CD8-positive, alpha-beta memory T cell (primary cell): ENCODE measurements at regions not wholly inside any gene's neighbourhood (a gene's known extent, or its start where the extent isn't known, plus 50 kb on each side); places are given as distances from the start of the nearest gene placed in this dataset.

ENCODE experiments used
- CTCF ChIA-PET: fragments of 350-600 bp; sonication (Branson Sonifier 250); formaldehyde crosslinking; loops from one replicate; lab custom pipeline; 2021; ENCODE audit warnings: antibody characterized with exemption; lab: Charles Lee
- POLR2A ChIA-PET: fragments of 350-600 bp; sonication (Branson Sonifier 250); formaldehyde crosslinking; loops from one replicate; lab custom pipeline; 2021; ENCODE audit warnings: antibody characterized with exemption; lab: Charles Lee
- DNase-seq, 5 donors: peaks; one replicate each; pipeline versions ENCODE4 v3.0.0 to v3.0.0-alpha.2; 2020 to 2022; ENCODE audit warnings: mixed read lengths in 1 of 5
- H3K27ac ChIP-seq: one replicate; pipeline ENCODE4 v1.7.0; 2013; ENCODE audit warnings: low read depth, mild to moderate bottlenecking, low read length, moderate library complexity
- H3K27me3 ChIP-seq: 2 replicates; pipeline ENCODE4 v1.7.0; 2013; ENCODE audit warnings: low read length, mild to moderate bottlenecking; ENCODE audit not compliant: insufficient read depth, poor library complexity, severe bottlenecking
- H3K36me3 ChIP-seq: 2 replicates; pipeline ENCODE4 v1.7.0; 2013; ENCODE audit warnings: mild to moderate bottlenecking, low read length, moderate library complexity; ENCODE audit not compliant: insufficient read depth
- H3K4me1 ChIP-seq: 2 replicates; pipeline ENCODE4 v1.7.0; 2013; ENCODE audit warnings: mild to moderate bottlenecking, low read length, moderate library complexity; ENCODE audit not compliant: insufficient read depth
- H3K4me3 ChIP-seq: 2 replicates; pipeline ENCODE4 v1.7.0; 2013; ENCODE audit warnings: mild to moderate bottlenecking, low read length
- H3K9me3 ChIP-seq: 2 replicates; pipeline ENCODE4 v1.7.0; 2013; ENCODE audit warnings: mild to moderate bottlenecking, low read length
- H3K27ac Mint-ChIP-seq, 8 donors: one replicate each; pipeline ENCODE4 v1.8.0; 2020 to 2021; ENCODE audit warnings: mixed read lengths in 8 of 8, mild to moderate bottlenecking in 6 of 8, inconsistent platforms in 3 of 8, moderate library complexity in 3 of 8
- H3K27me3 Mint-ChIP-seq, 2 donors: one replicate each; pipeline ENCODE4 v1.8.0; 2020 to 2021; ENCODE audit warnings: mixed read lengths in 2 of 2, mild to moderate bottlenecking in 1 of 2, moderate library complexity in 1 of 2
- H3K36me3 Mint-ChIP-seq, 3 donors: one replicate each; pipeline ENCODE4 v1.8.0; 2020 to 2021; ENCODE audit warnings: mixed read lengths in 3 of 3, inconsistent platforms in 1 of 3, mild to moderate bottlenecking in 1 of 3
- H3K4me1 Mint-ChIP-seq, 3 donors: one replicate each; pipeline ENCODE4 v1.8.0; 2020 to 2021; ENCODE audit warnings: mixed read lengths in 3 of 3, inconsistent platforms in 1 of 3, mild to moderate bottlenecking in 1 of 3
- H3K4me3 Mint-ChIP-seq, 7 donors: one replicate each; pipeline ENCODE4 v1.8.0; 2020 to 2021; ENCODE audit warnings: mixed read lengths in 7 of 7, mild to moderate bottlenecking in 6 of 7, moderate library complexity in 4 of 7, inconsistent platforms in 2 of 7
- H3K9me3 Mint-ChIP-seq, 5 donors: one replicate each; pipeline ENCODE4 v1.8.0; 2020 to 2022; ENCODE audit warnings: mixed read lengths in 5 of 5, mild to moderate bottlenecking in 3 of 5, moderate library complexity in 2 of 5, inconsistent platforms in 1 of 5

- CTCF ChIA-PET, result no interaction called here
Measured at GRCh38 chr4:75118739-75119138, 185.8 kb downstream of the PARM1 start.

GRCh38 chr4:75110061-75110460 lies 177.1 kb downstream of the PARM1 start:
- Histone ChIP-seq H3K4me1 (no peaks in the 10 kb centered on the region), H3K9me3 (no peaks in the 10 kb centered on the region), H3K36me3 (no peaks in the 10 kb centered on the region), H3K4me3 (no peak overlapping the region), H3K27ac (no peak overlapping the region), H3K27me3 (no peaks in the 10 kb centered on the region)
- Mint-ChIP-seq H3K27ac (no peak overlapping the region), H3K27me3 (peaks cover 0 to 1% of the 10 kb centered on the region in 2 donors), H3K4me3 (no peak overlapping the region), H3K36me3 (no peaks in the 10 kb centered on the region), H3K9me3 (peaks cover 0 to 16% (median 5%) of the 10 kb centered on the region in 5 donors), H3K4me1 (no peaks in the 10 kb centered on the region)
- CTCF ChIA-PET, result no interaction called here
- no peak for DNase-seq
- POLR2A ChIA-PET, result no interaction called here

More at GRCh38 chr4:75118739-75119138, 185.8 kb downstream of the PARM1 start:
- peaks cover 15 to 24% (median 17%) of the 10 kb centered on the region in 5 donors for H3K9me3 Mint-ChIP-seq
- H3K4me1 Mint-ChIP-seq, result no peaks in the 10 kb centered on the region
- Histone ChIP-seq H3K36me3 (no peaks in the 10 kb centered on the region), H3K27ac (no peak overlapping the region), H3K9me3 (no peaks in the 10 kb centered on the region), H3K4me1 (no peaks in the 10 kb centered on the region), H3K4me3 (no peak overlapping the region), H3K27me3 (no peaks in the 10 kb centered on the region)
- H3K27me3 Mint-ChIP-seq, result no peaks in the 10 kb centered on the region
- H3K27ac Mint-ChIP-seq, result no peak overlapping the region
- H3K36me3 Mint-ChIP-seq, result no peaks in the 10 kb centered on the region
- DNase-seq, result no peak
- H3K4me3 Mint-ChIP-seq, result no peak overlapping the region
- POLR2A ChIA-PET, result no interaction called here

- POLR2A ChIA-PET, result no interaction called here
Measured at GRCh38 chr4:75107755-75108612, 175.1 kb downstream of the PARM1 start.

GRCh38 chr4:75102787-75103085 lies 169.8 kb downstream of the PARM1 start:
- POLR2A ChIA-PET, result no interaction called here
- no peak for DNase-seq
- Mint-ChIP-seq H3K27ac (no peak overlapping the region), H3K36me3 (no peaks in the 10 kb centered on the region), H3K4me3 (no peak overlapping the region), H3K9me3 (peaks cover 5 to 14% (median 7%) of the 10 kb centered on the region in 5 donors), H3K27me3 (no peaks in the 10 kb centered on the region), H3K4me1 (no peaks in the 10 kb centered on the region)
- Histone ChIP-seq H3K27ac (no peak overlapping the region), H3K27me3 (no peaks in the 10 kb centered on the region), H3K4me3 (no peak overlapping the region), H3K9me3 (no peaks in the 10 kb centered on the region), H3K36me3 (no peaks in the 10 kb centered on the region), H3K4me1 (no peaks in the 10 kb centered on the region)
- CTCF ChIA-PET, result no interaction called here

More at GRCh38 chr4:75107755-75108612, 175.1 kb downstream of the PARM1 start:
- Mint-ChIP-seq H3K27ac (no peak overlapping the region), H3K9me3 (peaks cover 0 to 8% (median 5%) of the 10 kb centered on the region in 5 donors), H3K4me3 (no peak overlapping the region), H3K36me3 (no peaks in the 10 kb centered on the region), H3K4me1 (no peaks in the 10 kb centered on the region), H3K27me3 (no peaks in the 10 kb centered on the region)
- no peaks in the 10 kb centered on the region for H3K36me3 ChIP-seq
- H3K27me3 ChIP-seq, result no peaks in the 10 kb centered on the region
- no peaks in the 10 kb centered on the region for H3K4me1 ChIP-seq
- no peak overlapping the region for H3K4me3 ChIP-seq
- no peaks in the 10 kb centered on the region for H3K9me3 ChIP-seq
- H3K27ac ChIP-seq, result no peak overlapping the region
- DNase-seq, result no peak
- CTCF ChIA-PET, result no interaction called here

- Histone ChIP-seq H3K27me3 (no peaks in the 10 kb centered on the region), H3K27ac (no peak overlapping the region), H3K9me3 (no peaks in the 10 kb centered on the region), H3K4me3 (no peak overlapping the region), H3K36me3 (no peaks in the 10 kb centered on the region), H3K4me1 (no peaks in the 10 kb centered on the region)
- peaks cover 8 to 20% (median 12%) of the 10 kb centered on the region in 5 donors for H3K9me3 Mint-ChIP-seq
- ChIA-PET CTCF (no interaction called here), POLR2A (no interaction called here)
- H3K27ac Mint-ChIP-seq, result no peak overlapping the region
- H3K27me3 Mint-ChIP-seq, result no peaks in the 10 kb centered on the region
- no peak for DNase-seq
- H3K4me1 Mint-ChIP-seq, result no peaks in the 10 kb centered on the region
- no peaks in the 10 kb centered on the region for H3K36me3 Mint-ChIP-seq
- no peak overlapping the region for H3K4me3 Mint-ChIP-seq
Measured at GRCh38 chr4:75101906-75102786, 169.2 kb downstream of the PARM1 start.
